GM21717 (cell line): ENCODE measurements at regions not wholly inside any gene's neighbourhood (a gene's known extent, or its start where the extent isn't known, plus 50 kb on each side); places are given as distances from the start of the nearest gene placed in this dataset.
"Not testable (repeated sequence)": the region's sequence is repeated elsewhere in the genome, so short reads cannot be mapped to it uniquely, and the experiment has no call there.

Experiments
- ATAC-seq: cut with Tn5 transposase; IDR thresholded peaks from one replicate; pipeline ENCODE4 v1.9.1; 2021; ENCODE audit warnings: mild to moderate bottlenecking, moderate library complexity; ENCODE audit not compliant: unreplicated experiment

- ATAC-seq = no peak
Observed at GRCh38 chr2:16209799-16210198, 269.4 kb downstream of the MYCN start.

- no peak for ATAC-seq
Observed at GRCh38 chr2:16208921-16209320, 268.6 kb downstream of the MYCN start.

GRCh38 chr2:16208241-16208797 lies 268.0 kb downstream of the MYCN start:
- no peak for ATAC-seq

- no peak for ATAC-seq
Observed at GRCh38 chr2:16207611-16208010, 267.3 kb downstream of the MYCN start.

GRCh38 chr2:16207151-16207550 lies 266.8 kb downstream of the MYCN start:
- no peak for ATAC-seq

GRCh38 chr2:16206191-16206944 lies 266.0 kb downstream of the MYCN start:
- no peak for ATAC-seq

- no peak for ATAC-seq
Observed at GRCh38 chr2:16205631-16206030, 265.3 kb downstream of the MYCN start.

GRCh38 chr2:16204886-16205620 lies 264.7 kb downstream of the MYCN start:
- ATAC-seq = no peak

- ATAC-seq = no peak
Observed at GRCh38 chr2:16204251-16204650, 263.9 kb downstream of the MYCN start.

GRCh38 chr2:16203691-16204090 lies 263.3 kb downstream of the MYCN start:
- ATAC-seq = no peak

GRCh38 chr2:16203069-16203468 lies 262.7 kb downstream of the MYCN start:
- ATAC-seq = no peak

GRCh38 chr2:16202266-16203020 lies 262.1 kb downstream of the MYCN start:
- ATAC-seq = no peak

GRCh38 chr2:16201848-16202247 lies 261.5 kb downstream of the MYCN start:
- ATAC-seq = no peak

GRCh38 chr2:16200554-16201193 lies 260.3 kb downstream of the MYCN start:
- no peak for ATAC-seq

GRCh38 chr2:16199882-16200553 lies 259.7 kb downstream of the MYCN start:
- no peak for ATAC-seq

GRCh38 chr2:16199241-16199640 lies 258.9 kb downstream of the MYCN start:
- not testable (repeated sequence) for ATAC-seq

- ATAC-seq = no peak
Observed at GRCh38 chr2:16198166-16198912, 258.0 kb downstream of the MYCN start.

- no peak for ATAC-seq
Observed at GRCh38 chr2:16197504-16198147, 257.3 kb downstream of the MYCN start.
